HCT116 (cell line): ENCODE measurements at regions not wholly inside any gene's neighbourhood (a gene's known extent, or its start where the extent isn't known, plus 50 kb on each side); places are given as distances from the start of the nearest gene placed in this dataset.

Experiments used
- ATAC-seq: fragments of 200-7000 bp; cut with Tn5 transposase; 2 replicates; pipeline ENCODE4 v1.9.1; 2020; ENCODE audit warnings: mild to moderate bottlenecking, moderate library complexity
- BruUV-seq: library from RNA; stranded (reverse); fragments of 400-500 nt; replicated peaks from 2 replicates; lab custom pipeline; 2021; lab: Mats Ljungman, UMichigan
- CTCF ChIA-PET: fragments of 300-600 bp; sonication (Branson Sonifier 250); formaldehyde crosslinking; loops from one replicate; lab custom pipeline; 2021; ENCODE audit warnings: antibody characterized with exemption; lab: Charles Lee
- POLR2A ChIA-PET: fragments of 300-600, 350-600 bp; sonication (Branson Sonifier 250); formaldehyde crosslinking; loops from one replicate; lab custom pipeline; 2021; ENCODE audit warnings: antibody characterized with exemption; lab: Charles Lee
- RAD21 ChIA-PET, 2 experiments: fragments of 300-600 bp; sonication (Branson Sonifier 250); formaldehyde crosslinking; loops; one replicate each; lab custom pipeline; 2023; ENCODE audit warnings: low total read pairs in 2 of 2; ENCODE audit not compliant: uncharacterized antibody in 2 of 2, unreplicated experiment in 2 of 2, low non-redundant PET in 1 of 2; lab: Charles Lee
- DNase-seq: peaks from one replicate; pipeline ENCODE4 v3.0.0-alpha.2; 2010; ENCODE audit warnings: low read depth, low spot score
- H2AFZ ChIP-seq: fragments of 200-600 bp; shearing (Covaris generic), sonication (generic); 2 replicates; pipeline ENCODE4 v1.6.1; 2017; ENCODE audit warnings: low read depth, mixed run types, mixed read lengths, antibody characterized with exemption, low read length; ENCODE audit not compliant: poor library complexity, severe bottlenecking
- H3K27ac ChIP-seq: 2 replicates; pipeline ENCODE4 v1.5.1; 2012; ENCODE audit warnings: low read depth, low read length
- H3K27me3 ChIP-seq: fragments of 200-600 bp; sonication (generic); 2 replicates; pipeline ENCODE4 v1.6.1; 2016; ENCODE audit warnings: mixed run types, low read length, mixed read lengths; ENCODE audit not compliant: insufficient read depth
- H3K36me3 ChIP-seq, 2 experiments: fragments of 200-500 bp in 1 of 2; fragments of 200-600 bp in 1 of 2; sonication (Bioruptor generic) in 1 of 2; sonication (generic) in 1 of 2; 2 replicates each; pipeline versions ENCODE4 v1.5.1 to v1.6.1; 2014 to 2016; ENCODE audit warnings: low read length in 2 of 2, inconsistent platforms in 1 of 2, mixed read lengths in 1 of 2, mixed run types in 1 of 2; ENCODE audit not compliant: insufficient read depth in 2 of 2, control insufficient read depth in 1 of 2
- H3K4me1 ChIP-seq, 2 experiments: fragments of 200-600 bp in 1 of 2; sonication (generic) in 1 of 2; 2 replicates each; pipeline versions ENCODE4 v1.5.1 to v1.6.1; 2012 to 2017; ENCODE audit warnings: low read length in 2 of 2, inconsistent platforms in 1 of 2, mild to moderate bottlenecking in 1 of 2, mixed read lengths in 1 of 2, mixed run types in 1 of 2, moderate library complexity in 1 of 2; ENCODE audit not compliant: insufficient read depth in 2 of 2, control insufficient read depth in 1 of 2
- H3K4me2 ChIP-seq: fragments of 200-600 bp; sonication (generic); 2 replicates; pipeline ENCODE4 v1.6.1; 2017; ENCODE audit warnings: mixed run types, low read length, mixed read lengths
- H3K4me3 ChIP-seq, 2 experiments: fragments of 200-600 bp in 1 of 2; sonication (generic) in 1 of 2; replicated peaks in 1 of 2; 2 replicates each; pipeline ENCODE4 v1.5.1; 2011 to 2016; ENCODE audit warnings: low read length in 2 of 2, control low read depth in 1 of 2, low read depth in 1 of 2, mild to moderate bottlenecking in 1 of 2, mixed read lengths in 1 of 2, mixed run types in 1 of 2
- H3K79me2 ChIP-seq: fragments of 200-600 bp; sonication (generic); 2 replicates; pipeline ENCODE4 v1.6.1; 2017; ENCODE audit warnings: mild to moderate bottlenecking, mixed run types, low read length, moderate library complexity, mixed read lengths; ENCODE audit not compliant: insufficient read depth
- H3K9ac ChIP-seq: fragments of 200-600 bp; sonication (generic); 2 replicates; pipeline ENCODE4 v1.6.1; 2016; ENCODE audit warnings: low read length, mixed read lengths
- H3K9me2 ChIP-seq: fragments of 200-600 bp; sonication (generic), shearing (Covaris generic); 2 replicates; pipeline ENCODE4 v1.6.1; 2017; ENCODE audit warnings: mixed run types, mild to moderate bottlenecking, moderate library complexity; ENCODE audit not compliant: insufficient read depth
- H3K9me3 ChIP-seq, 2 experiments: fragments of 200-500 bp in 1 of 2; fragments of 200-600 bp in 1 of 2; sonication (Bioruptor generic) in 1 of 2; sonication (generic) in 1 of 2; 2 replicates each; pipeline ENCODE4 v1.6.1; 2014 to 2017; ENCODE audit warnings: low read length in 2 of 2, mixed read lengths in 2 of 2, inconsistent platforms in 1 of 2, low read depth in 1 of 2, mild to moderate bottlenecking in 1 of 2, mixed run types in 1 of 2, moderate library complexity in 1 of 2; ENCODE audit not compliant: control insufficient read depth in 1 of 2, insufficient read depth in 1 of 2
- H4K20me1 ChIP-seq: fragments of 200-600 bp; sonication (generic), shearing (Covaris generic); 2 replicates; pipeline ENCODE4 v1.6.1; 2017; ENCODE audit warnings: mixed run types, mild to moderate bottlenecking, moderate library complexity; ENCODE audit not compliant: insufficient read depth
- ATF3 ChIP-seq: IDR thresholded peaks from 2 replicates; pipeline ENCODE4 v1.6.1; 2012
- CBX3 ChIP-seq: IDR thresholded peaks from 2 replicates; pipeline ENCODE4 v1.6.1; 2012; ENCODE audit warnings: low read depth
- CEBPB ChIP-seq: IDR thresholded peaks from 2 replicates; pipeline ENCODE4 v1.6.1; 2012; ENCODE audit warnings: low read depth
- EGR1 ChIP-seq: IDR thresholded peaks from 2 replicates; pipeline ENCODE4 v1.6.1; 2012; ENCODE audit warnings: low read depth
- ELF1 ChIP-seq: IDR thresholded peaks from 2 replicates; pipeline ENCODE4 v1.6.1; 2012; ENCODE audit warnings: low read depth, borderline replicate concordance
- EZH2 ChIP-seq: fragments of 200-600 bp; sonication (generic); IDR thresholded peaks from 2 replicates; pipeline ENCODE4 v1.6.1; 2017; ENCODE audit warnings: antibody characterized with exemption, mixed run types
- EZH2phosphoT487 ChIP-seq: fragments of 200-600 bp; IDR thresholded peaks from 2 replicates; pipeline ENCODE4 v1.6.1; 2018; ENCODE audit warnings: antibody characterized with exemption, borderline replicate concordance
- FOSL1 ChIP-seq: IDR thresholded peaks from 2 replicates; pipeline ENCODE4 v1.6.1; 2012; ENCODE audit warnings: low read depth
- JUND ChIP-seq: IDR thresholded peaks from 2 replicates; pipeline ENCODE4 v1.6.1; 2012
- MAX ChIP-seq: IDR thresholded peaks from 2 replicates; pipeline ENCODE4 v1.6.1; 2012
- POLR2A ChIP-seq: IDR thresholded peaks from 2 replicates; pipeline ENCODE4 v1.7.0; 2011; ENCODE audit warnings: borderline replicate concordance; ENCODE audit not compliant: insufficient read depth, insufficient read length; ENCODE audit errors: extremely low read depth
- SIN3A ChIP-seq: IDR thresholded peaks from 2 replicates; pipeline ENCODE4 v1.6.1; 2012; ENCODE audit warnings: low read depth
- SP1 ChIP-seq: IDR thresholded peaks from 2 replicates; pipeline ENCODE4 v1.6.1; 2012; ENCODE audit warnings: low read depth
- YY1 ChIP-seq: IDR thresholded peaks from 2 replicates; pipeline ENCODE4 v1.6.1; 2011; ENCODE audit warnings: low read length, low read depth, moderate library complexity, mild to moderate bottlenecking; ENCODE audit not compliant: insufficient replicate concordance; ENCODE audit errors: extremely low read depth
- ZBTB33 ChIP-seq: IDR thresholded peaks from 2 replicates; pipeline ENCODE4 v1.6.1; 2011; ENCODE audit warnings: mild to moderate bottlenecking, low read length, moderate library complexity; ENCODE audit not compliant: insufficient replicate concordance; ENCODE audit errors: extremely low read depth
- ZNF274 ChIP-seq: fragments of 200-500 bp; sonication (Bioruptor generic); IDR thresholded peaks from 2 replicates; pipeline ENCODE4 v1.6.1; 2014; ENCODE audit warnings: mild to moderate bottlenecking, low read depth, low read length, inconsistent platforms
- intact Hi-C: fragments of 100-400 bp; cut with micrococcal nuclease; formaldehyde crosslinking; loops from 2 replicates; pipeline ENCODE4 v1.10.0; 2022

GRCh38 chr5:111932628-111933027, 175.6 kb upstream of the NREP start:
- ChIA-PET RAD21 (no interaction called here), CTCF (no interaction called here)
- intact Hi-C loops: no loop called here
- BruUV-seq: no TSS peak
- H3K79me2 ChIP-seq: no peaks in the 10 kb centered on the region
- no peaks in the 10 kb centered on the region for H3K36me3 ChIP-seq
- H3K9me2 ChIP-seq: no peaks in the 10 kb centered on the region
- no peak overlapping the region for H2AFZ ChIP-seq
- no peak overlapping the region for H3K4me3 ChIP-seq
- no peaks in the 10 kb centered on the region; the same call in 1 of the 2 replicates for H3K27me3 ChIP-seq
- H3K4me1 ChIP-seq: no peaks in the 10 kb centered on the region
- no peaks in the 10 kb centered on the region for H4K20me1 ChIP-seq
- ATAC-seq: no peak
- DNase-seq: no peak
- no peak overlapping the region for H3K9ac ChIP-seq
- H3K4me2 ChIP-seq: no peak overlapping the region
- no peaks in the 10 kb centered on the region for H3K9me3 ChIP-seq
- no peak overlapping the region for H3K27ac ChIP-seq
- TF ChIP-seq SIN3A (no peak), ZBTB33 (no peak), POLR2A (no peak), EZH2phosphoT487 (no peak), CEBPB (no peak), EGR1 (no peak), MAX (no peak), FOSL1 (no peak)
- TF ChIP-seq, all 23 proteins: peak for 0
- POLR2A ChIA-PET: no interaction called here

GRCh38 chr5:111932199-111932598, 175.2 kb upstream of the NREP start:
- RAD21 ChIA-PET: no interaction called here
- no TSS peak for BruUV-seq
- intact Hi-C loops: no loop called here

More at GRCh38 chr5:111932199-111932598, 175.2 kb upstream of the NREP start:
- Histone ChIP-seq H3K4me1 (no peaks in the 10 kb centered on the region), H3K79me2 (no peaks in the 10 kb centered on the region), H3K9me2 (no peaks in the 10 kb centered on the region), H3K27me3 (no peaks in the 10 kb centered on the region; the same call in 1 of the 2 replicates), H4K20me1 (no peaks in the 10 kb centered on the region), H2AFZ (no peak overlapping the region), H3K4me3 (no peak overlapping the region), H3K36me3 (no peaks in the 10 kb centered on the region), H3K9ac (no peak overlapping the region), H3K4me2 (no peak overlapping the region), H3K27ac (no peak overlapping the region), H3K9me3 (no peaks in the 10 kb centered on the region)
- POLR2A ChIA-PET: no interaction called here
- CTCF ChIA-PET: no interaction called here
- DNase-seq: no peak
- ATAC-seq: no peak
- no peak for TF ChIP-seq ATF3
- TF ChIP-seq ZNF274: no peak
- no peak for TF ChIP-seq ZBTB33
- TF ChIP-seq JUND: no peak
- TF ChIP-seq ELF1: no peak
- no peak for TF ChIP-seq YY1
- no peak for TF ChIP-seq SP1
- no peak for TF ChIP-seq CBX3
- TF ChIP-seq FOSL1: no peak
- TF ChIP-seq EZH2: no peak
